Activated CD4-positive, alpha-beta memory T cell treated with anti-CD3 and anti-CD28 coated beads for 36 hours (primary cell): ENCODE measurements at regions not wholly inside any gene's neighbourhood (a gene's known extent, or its start where the extent isn't known, plus 50 kb on each side); places are given as distances from the start of the nearest gene placed in this dataset.

Experiments
- CTCF ChIA-PET: fragments of 350-600 bp; sonication (Branson Sonifier 250); formaldehyde crosslinking; loops from one replicate; lab custom pipeline; 2021; ENCODE audit warnings: antibody characterized with exemption, inconsistent platforms; lab: Charles Lee
- POLR2A ChIA-PET: fragments of 350-600 bp; sonication (Branson Sonifier 250); formaldehyde crosslinking; loops from one replicate; lab custom pipeline; 2021; ENCODE audit warnings: antibody characterized with exemption; lab: Charles Lee
- DNase-seq: peaks from one replicate; pipeline ENCODE4 v3.0.0-alpha.2; 2020
- H3K27ac Mint-ChIP-seq: one replicate; pipeline ENCODE4 v1.8.0; 2021; ENCODE audit warnings: mixed read lengths
- H3K27me3 Mint-ChIP-seq: one replicate; pipeline ENCODE4 v1.8.0; 2021; ENCODE audit warnings: mixed read lengths
- H3K36me3 Mint-ChIP-seq: one replicate; pipeline ENCODE4 v1.8.0; 2021; ENCODE audit warnings: mixed read lengths
- H3K4me1 Mint-ChIP-seq: one replicate; pipeline ENCODE4 v1.8.0; 2021; ENCODE audit warnings: low read depth, mixed read lengths
- H3K4me3 Mint-ChIP-seq: one replicate; pipeline ENCODE4 v1.8.0; 2021; ENCODE audit warnings: mild to moderate bottlenecking, mixed read lengths
- H3K9me3 Mint-ChIP-seq: one replicate; pipeline ENCODE4 v1.8.0; 2021; ENCODE audit warnings: mixed read lengths
- intact Hi-C: fragments of 100-400 bp; cut with micrococcal nuclease; formaldehyde crosslinking; loops from one replicate; pipeline ENCODE4 v1.15.1; 2023

DNA sequence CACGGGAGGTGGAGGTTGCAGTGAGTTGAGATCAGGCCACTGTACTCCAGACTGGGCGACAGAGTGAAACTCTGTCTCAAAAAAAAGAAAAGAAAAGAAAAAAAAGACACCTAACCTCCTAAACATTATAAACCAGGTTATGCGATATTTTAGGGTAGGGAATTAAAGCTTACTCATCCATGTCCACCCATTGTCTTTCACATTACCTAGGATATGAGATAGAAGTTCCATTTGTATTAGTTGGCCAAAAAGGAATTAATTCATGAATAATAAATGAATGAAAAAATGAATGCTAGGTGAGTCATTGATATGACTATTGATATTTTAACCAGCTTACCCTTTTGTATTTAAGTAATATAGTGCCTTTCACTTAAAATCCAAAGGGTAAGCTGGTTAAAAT lies 132.9 kb downstream of the FAM161A start:
- no peak overlapping the region for H3K4me3 Mint-ChIP-seq
- POLR2A ChIA-PET: no interaction called here
- DNase-seq: no peak
- no peaks in the 10 kb centered on the region for H3K27me3 Mint-ChIP-seq
- H3K9me3 Mint-ChIP-seq: no peaks in the 10 kb centered on the region
- CTCF ChIA-PET: interaction anchor here (0.8 kb wide), 1 partner anchor 72 kb away, joined by 3 read pairs; no protein-coding TSS in a partner anchor
- H3K27ac Mint-ChIP-seq: no peak overlapping the region
- no peaks in the 10 kb centered on the region for H3K4me1 Mint-ChIP-seq
- no peaks in the 10 kb centered on the region for H3K36me3 Mint-ChIP-seq
- intact Hi-C loops: no loop called here

DNA sequence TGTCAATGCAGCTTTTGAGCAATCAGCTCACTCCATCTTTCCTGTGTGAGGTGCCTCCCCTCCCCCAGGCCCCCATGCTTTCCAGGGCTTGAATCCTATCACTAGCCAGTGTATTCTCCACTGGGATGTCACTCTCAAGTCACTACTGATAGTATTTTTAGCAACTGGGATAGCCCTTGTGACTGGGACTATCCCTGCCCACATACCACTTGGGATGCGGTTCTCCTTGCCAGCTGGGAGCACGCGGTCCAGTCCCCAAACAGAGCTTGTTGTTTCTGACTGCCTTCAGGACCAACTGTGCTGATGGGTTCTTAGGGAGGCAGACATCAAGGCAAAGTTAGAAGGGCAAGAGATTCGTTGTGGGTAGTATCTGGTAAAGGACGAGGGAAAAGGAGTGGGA lies 134.9 kb downstream of the FAM161A start:
- POLR2A ChIA-PET: no interaction called here
- no peaks in the 10 kb centered on the region for H3K4me1 Mint-ChIP-seq
- H3K4me3 Mint-ChIP-seq: no peak overlapping the region
- intact Hi-C loops: no loop called here
- H3K27ac Mint-ChIP-seq: no peak overlapping the region
- H3K27me3 Mint-ChIP-seq: no peaks in the 10 kb centered on the region
- no peaks in the 10 kb centered on the region for H3K36me3 Mint-ChIP-seq
- CTCF ChIA-PET: no interaction called here
- no peak for DNase-seq
- H3K9me3 Mint-ChIP-seq: no peaks in the 10 kb centered on the region

DNA sequence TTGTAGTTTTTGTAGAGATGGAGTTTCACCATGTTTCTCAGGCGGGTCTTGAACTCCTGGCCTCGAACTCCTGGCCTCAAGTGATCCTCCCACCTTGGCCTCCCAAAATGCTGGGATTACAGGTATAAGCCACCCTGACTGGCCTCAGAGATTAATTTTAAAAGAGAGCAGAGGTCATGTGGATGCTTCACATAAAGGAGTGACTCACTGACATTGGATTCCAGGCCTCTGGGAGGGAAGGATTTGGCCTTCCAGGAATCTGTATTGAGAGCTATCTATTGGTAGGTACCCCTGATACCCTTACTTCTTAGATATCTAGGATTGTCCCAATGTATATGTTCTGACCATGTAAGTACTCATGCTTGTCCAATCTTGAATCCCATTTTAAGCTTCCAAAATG lies 138.4 kb downstream of the FAM161A start:
- POLR2A ChIA-PET: no interaction called here
- H3K27ac Mint-ChIP-seq: no peak overlapping the region
- intact Hi-C loops: no loop called here
- H3K27me3 Mint-ChIP-seq: no peaks in the 10 kb centered on the region
- no peak overlapping the region for H3K4me3 Mint-ChIP-seq
- no peak for DNase-seq
- H3K4me1 Mint-ChIP-seq: no peaks in the 10 kb centered on the region
- CTCF ChIA-PET: no interaction called here
- H3K9me3 Mint-ChIP-seq: no peaks in the 10 kb centered on the region
- H3K36me3 Mint-ChIP-seq: no peaks in the 10 kb centered on the region

DNA sequence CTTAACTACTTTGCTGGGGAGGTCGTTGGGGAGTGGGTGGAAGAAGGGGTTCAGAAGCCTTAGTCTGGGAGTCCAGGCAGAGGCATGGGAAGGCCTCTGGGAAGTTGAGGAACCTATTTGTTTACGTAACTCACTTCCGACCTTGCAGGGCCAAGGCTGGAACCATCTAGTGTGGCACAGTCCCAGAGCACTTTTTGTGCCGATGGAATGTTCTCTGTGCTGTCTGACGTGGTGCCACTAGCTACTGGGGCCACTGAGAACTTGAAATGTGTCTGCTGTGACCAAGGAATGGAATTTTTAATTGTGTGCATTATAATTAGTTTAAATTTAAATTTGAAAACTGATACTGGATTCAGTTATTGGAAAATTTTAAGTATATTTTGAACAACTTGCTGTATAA lies 139.7 kb downstream of the FAM161A start:
- ChIA-PET POLR2A (no interaction called here), CTCF (no interaction called here)
- no peak overlapping the region for H3K4me3 Mint-ChIP-seq
- H3K27ac Mint-ChIP-seq: no peak overlapping the region
- intact Hi-C loops: no loop called here
- no peaks in the 10 kb centered on the region for H3K4me1 Mint-ChIP-seq
- DNase-seq: no peak
- H3K36me3 Mint-ChIP-seq: no peaks in the 10 kb centered on the region
- H3K27me3 Mint-ChIP-seq: no peaks in the 10 kb centered on the region
- no peaks in the 10 kb centered on the region for H3K9me3 Mint-ChIP-seq

DNA sequence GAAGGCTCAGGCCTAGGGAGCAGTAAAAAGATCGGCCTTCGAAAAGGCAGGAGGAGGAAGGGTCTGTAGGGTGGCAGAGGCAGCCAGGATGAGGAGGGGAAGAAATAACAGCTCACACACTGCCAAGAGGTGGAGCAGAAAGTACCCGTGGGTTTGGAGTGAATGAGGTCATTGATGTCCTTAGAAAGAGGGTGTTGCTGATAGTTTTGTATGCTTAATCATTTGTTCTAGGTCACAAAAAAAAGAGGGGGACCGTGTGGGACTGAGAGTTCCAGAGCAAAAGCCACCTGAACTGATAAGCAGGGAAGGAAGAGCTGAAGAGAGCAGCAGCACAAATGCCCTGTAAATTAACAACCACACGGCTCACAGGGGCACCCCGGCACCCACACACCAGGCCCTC lies 140.4 kb downstream of the FAM161A start:
- CTCF ChIA-PET: no interaction called here
- H3K4me1 Mint-ChIP-seq: no peaks in the 10 kb centered on the region
- DNase-seq: no peak
- H3K27me3 Mint-ChIP-seq: no peaks in the 10 kb centered on the region
- no peak overlapping the region for H3K27ac Mint-ChIP-seq
- POLR2A ChIA-PET: no interaction called here
- intact Hi-C loops: no loop called here
- H3K4me3 Mint-ChIP-seq: no peak overlapping the region
- H3K36me3 Mint-ChIP-seq: no peaks in the 10 kb centered on the region
- no peaks in the 10 kb centered on the region for H3K9me3 Mint-ChIP-seq

DNA sequence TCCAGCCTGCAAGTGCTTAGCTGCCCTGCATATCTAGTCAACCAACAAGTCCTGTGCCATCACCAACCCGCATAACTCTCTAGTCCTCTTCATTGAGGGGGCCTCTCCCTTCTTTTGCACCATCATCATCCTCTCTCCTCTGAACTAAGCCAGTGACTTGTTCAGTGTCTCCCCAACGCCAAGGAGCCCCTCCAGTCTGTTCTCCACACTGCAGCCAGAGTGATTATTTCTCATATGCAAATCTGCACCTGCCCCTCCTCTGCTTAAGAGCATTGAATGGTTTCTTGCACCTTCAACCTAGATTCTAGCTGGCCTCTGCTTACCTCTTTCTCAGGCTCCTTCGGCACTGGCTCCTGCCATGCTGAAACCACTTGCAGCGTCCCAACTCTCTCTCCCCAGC lies 141.8 kb downstream of the FAM161A start:
- H3K4me3 Mint-ChIP-seq: no peak overlapping the region
- H3K27ac Mint-ChIP-seq: no peak overlapping the region
- ChIA-PET POLR2A (no interaction called here), CTCF (no interaction called here)
- no peak for DNase-seq
- intact Hi-C loops: no loop called here
- peaks cover 5% of the 10 kb centered on the region for H3K4me1 Mint-ChIP-seq
- H3K36me3 Mint-ChIP-seq: no peaks in the 10 kb centered on the region
- H3K9me3 Mint-ChIP-seq: no peaks in the 10 kb centered on the region
- no peaks in the 10 kb centered on the region for H3K27me3 Mint-ChIP-seq

DNA sequence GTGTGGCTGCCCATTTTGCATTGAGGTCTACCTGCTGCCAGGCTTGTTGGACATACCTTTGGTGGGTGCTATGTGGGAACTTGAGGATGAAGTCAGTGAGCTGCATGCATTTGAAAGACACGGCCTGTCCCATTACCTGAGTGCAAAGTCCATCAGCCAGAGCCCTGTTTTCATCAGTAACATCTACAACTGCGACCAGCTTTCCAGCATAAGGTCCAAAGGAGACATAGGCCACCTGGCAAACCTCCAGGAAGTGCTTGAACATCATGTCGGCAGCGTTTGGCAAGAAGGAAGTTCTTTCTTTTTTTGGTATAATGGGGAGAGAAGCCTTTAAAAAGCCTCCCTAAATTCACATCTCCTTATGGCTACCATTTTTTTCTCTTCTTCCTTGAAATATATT lies 143.1 kb downstream of the FAM161A start:
- no peaks in the 10 kb centered on the region for H3K36me3 Mint-ChIP-seq
- CTCF ChIA-PET: no interaction called here

DNA sequence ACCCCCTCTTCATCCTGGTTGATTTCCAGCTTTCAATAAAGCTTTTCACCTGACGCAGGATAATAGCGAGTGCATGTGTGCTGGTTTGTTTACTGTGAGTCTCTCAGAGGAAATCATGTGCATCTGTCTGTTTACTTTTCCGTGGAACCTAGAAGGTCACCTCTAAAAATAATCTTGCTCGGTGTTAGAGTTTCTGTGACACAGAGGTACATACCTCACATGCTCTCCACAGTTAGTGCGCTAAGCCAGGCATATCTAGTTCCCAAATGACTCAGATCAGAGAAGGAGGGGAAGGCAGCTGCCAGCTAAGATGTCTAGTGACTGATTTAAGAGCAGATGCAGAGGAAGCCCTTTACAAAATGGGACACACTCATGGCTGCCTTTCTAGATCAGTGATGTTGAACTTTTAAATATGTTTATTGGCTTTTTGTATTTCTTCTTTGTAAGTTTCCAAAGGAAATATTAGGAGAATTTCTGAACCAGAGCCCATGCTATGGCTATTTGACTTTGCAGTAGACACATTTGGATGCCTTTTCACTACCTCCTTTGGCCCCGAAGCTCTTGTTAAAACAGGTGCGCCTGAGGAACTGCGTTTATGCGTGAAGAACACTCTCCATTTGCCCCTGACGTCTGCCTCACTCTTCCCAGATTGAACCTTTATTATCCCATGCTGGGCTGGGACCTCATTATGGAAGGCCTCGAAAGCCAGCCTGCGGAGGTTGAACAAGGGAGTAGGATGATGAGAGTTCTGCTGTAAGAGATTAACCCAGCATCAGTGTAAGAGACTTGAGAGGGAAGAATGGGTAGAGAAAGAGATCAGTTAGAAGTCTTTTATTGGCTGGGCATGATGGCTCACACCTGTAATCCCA lies 145.6 kb downstream of the FAM161A start:
- intact Hi-C loops: loop anchor here (2.0 to 5.0 kb wide), 2 partner anchors 13 to 54 kb away; no protein-coding TSS in a partner anchor
- H3K4me3 Mint-ChIP-seq: no peak overlapping the region
- ChIA-PET POLR2A (no interaction called here), CTCF (interaction anchor here (1.0 kb wide), 1 partner anchor 10 kb away, joined by 3 read pairs; no protein-coding TSS in a partner anchor)
- no peaks in the 10 kb centered on the region for H3K27me3 Mint-ChIP-seq
- no peaks in the 10 kb centered on the region for H3K9me3 Mint-ChIP-seq
- H3K4me1 Mint-ChIP-seq: peaks cover 5% of the 10 kb centered on the region
- peak; percentile 56 for DNase-seq
- no peaks in the 10 kb centered on the region for H3K36me3 Mint-ChIP-seq
- no peak overlapping the region for H3K27ac Mint-ChIP-seq

More for the DNA sequence above, 143.1 kb downstream of the FAM161A start:
- no peaks in the 10 kb centered on the region for H3K27me3 Mint-ChIP-seq
- POLR2A ChIA-PET: no interaction called here
- DNase-seq: no peak
- peaks cover 5% of the 10 kb centered on the region for H3K4me1 Mint-ChIP-seq
- H3K4me3 Mint-ChIP-seq: no peak overlapping the region
- no peak overlapping the region for H3K27ac Mint-ChIP-seq
- intact Hi-C loops: no loop called here
- H3K9me3 Mint-ChIP-seq: no peaks in the 10 kb centered on the region

DNA sequence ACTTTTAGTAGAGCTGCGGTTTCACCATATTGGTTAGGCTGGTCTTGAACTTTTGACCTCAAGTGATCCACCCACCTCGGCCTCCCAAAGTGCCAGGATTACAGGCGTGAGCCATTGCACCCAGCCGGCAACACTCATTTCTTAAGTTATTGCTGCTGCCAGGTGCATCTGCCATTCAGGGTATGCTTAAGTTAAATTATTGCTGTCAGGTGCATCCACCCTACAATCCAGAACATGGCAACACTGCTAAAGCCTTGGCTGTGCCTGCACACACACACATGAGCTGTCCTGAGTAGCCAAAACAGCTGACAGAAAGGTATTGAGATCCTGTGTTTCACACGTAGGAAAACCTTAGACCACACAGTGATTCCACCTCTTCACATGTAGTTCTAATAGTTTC lies 148.2 kb downstream of the FAM161A start:
- Mint-ChIP-seq H3K36me3 (no peaks in the 10 kb centered on the region), H3K4me3 (no peak overlapping the region), H3K4me1 (peaks cover 5% of the 10 kb centered on the region), H3K27ac (no peak overlapping the region), H3K9me3 (no peaks in the 10 kb centered on the region), H3K27me3 (no peaks in the 10 kb centered on the region)
- intact Hi-C loops: loop anchor here (5.0 kb wide), 1 partner anchor 57 kb away; no protein-coding TSS in a partner anchor
- ChIA-PET CTCF (no interaction called here), POLR2A (no interaction called here)
- DNase-seq: no peak

DNA sequence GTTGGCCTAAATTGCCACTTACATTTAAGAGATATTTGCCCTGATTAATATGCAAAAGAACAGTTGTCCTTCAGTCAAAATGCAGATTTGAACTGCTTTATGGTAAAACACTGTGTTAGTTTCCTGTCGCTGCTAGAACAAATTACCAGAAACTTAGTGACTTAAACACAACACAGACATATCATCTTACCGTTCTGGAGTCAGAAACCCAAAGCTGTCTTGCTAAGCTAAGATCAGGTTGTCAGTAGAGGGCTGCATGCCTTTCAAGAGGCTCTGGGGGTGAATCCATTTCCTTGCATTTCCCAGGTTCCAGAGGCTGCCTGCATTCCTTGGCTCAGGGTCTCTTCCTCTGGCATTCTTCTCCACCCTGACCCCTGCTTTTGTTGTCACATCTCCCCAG lies 149.5 kb downstream of the FAM161A start:
- Mint-ChIP-seq H3K4me3 (no peak overlapping the region), H3K27me3 (no peaks in the 10 kb centered on the region), H3K36me3 (no peaks in the 10 kb centered on the region), H3K9me3 (no peaks in the 10 kb centered on the region), H3K4me1 (peaks cover 5% of the 10 kb centered on the region), H3K27ac (no peak overlapping the region)
- CTCF ChIA-PET: no interaction called here
- no peak for DNase-seq
- POLR2A ChIA-PET: no interaction called here
- intact Hi-C loops: no loop called here

DNA sequence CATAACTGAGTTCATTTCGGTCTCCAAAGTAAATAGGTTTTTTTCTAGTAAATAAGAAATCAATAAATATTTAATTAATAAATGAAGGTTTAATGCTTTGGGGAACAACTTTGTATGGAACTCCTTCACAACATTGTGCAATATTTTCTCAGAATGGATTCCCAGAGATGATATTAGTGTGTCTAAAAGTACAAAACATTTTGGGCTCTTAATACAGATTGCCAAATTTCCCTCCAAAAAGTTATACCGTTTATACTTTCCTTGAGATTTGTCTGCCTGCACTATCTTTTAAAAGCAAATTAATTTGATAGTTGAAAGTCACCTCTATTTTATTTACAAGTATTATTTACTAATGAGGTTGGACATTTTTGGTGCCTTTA lies 151.8 kb downstream of the FAM161A start:
- intact Hi-C loops: no loop called here
- Mint-ChIP-seq H3K9me3 (no peaks in the 10 kb centered on the region), H3K36me3 (no peaks in the 10 kb centered on the region), H3K4me1 (no peaks in the 10 kb centered on the region), H3K27ac (no peak overlapping the region), H3K4me3 (no peak overlapping the region), H3K27me3 (no peaks in the 10 kb centered on the region)
- POLR2A ChIA-PET: no interaction called here
- DNase-seq: no peak
- CTCF ChIA-PET: no interaction called here

DNA sequence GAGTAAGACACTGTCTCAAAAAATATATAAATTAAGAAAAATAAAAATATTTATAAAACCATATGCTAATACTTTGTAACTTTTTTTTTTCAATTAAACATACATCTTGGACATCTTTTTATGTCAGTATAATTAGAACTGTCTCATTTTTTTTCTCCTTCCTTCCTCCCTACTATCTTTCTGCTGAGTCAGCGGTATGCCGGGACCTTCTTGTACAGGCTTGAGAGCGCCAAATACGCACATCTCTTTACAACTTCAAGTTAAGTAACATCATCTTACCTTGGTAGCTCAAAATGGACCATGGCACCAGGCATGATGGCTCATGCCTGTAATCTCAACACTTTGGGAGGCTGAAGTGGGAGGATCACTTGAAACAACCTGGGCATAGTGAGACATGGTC lies 153.4 kb downstream of the FAM161A start:
- intact Hi-C loops: no loop called here
- ChIA-PET POLR2A (no interaction called here), CTCF (no interaction called here)
- no peaks in the 10 kb centered on the region for H3K36me3 Mint-ChIP-seq
- H3K27me3 Mint-ChIP-seq: no peaks in the 10 kb centered on the region
- H3K4me3 Mint-ChIP-seq: no peak overlapping the region
- H3K9me3 Mint-ChIP-seq: no peaks in the 10 kb centered on the region
- no peak overlapping the region for H3K27ac Mint-ChIP-seq
- H3K4me1 Mint-ChIP-seq: no peaks in the 10 kb centered on the region
- no peak for DNase-seq
